ENCODE measurements at regions not wholly inside any gene's neighbourhood (a gene's known extent, or its start where the extent isn't known, plus 50 kb on each side); places are given as distances from the start of the nearest gene placed in this dataset.

GRCh38 chr17:70945386-70945785 lies 776.1 kb downstream of the KCNJ2 start (continued):
- TF ChIP-seq NRF1 (IDR thresholded peaks at IDR 0.05; ENCODE audit: low read depth, low read length) (no peak), CBX8 (IDR thresholded peaks at IDR 0.05; ENCODE audit: borderline replicate concordance, low read depth, low read length) (no peak), SIRT6 (IDR thresholded peaks at IDR 0.05; ENCODE audit: low read length) (no peak), TAF7 (optimal IDR thresholded peaks at IDR 0.05; ENCODE audit: borderline replicate concordance, low read depth, low read length) (no peak), SUZ12 (IDR thresholded peaks at IDR 0.05; ENCODE audit: low read length) (no peak), BACH1 (IDR thresholded peaks at IDR 0.05; ENCODE audit: low read length) (no peak), ZNF274 (IDR thresholded peaks at IDR 0.05; ENCODE audit: borderline replicate concordance, extremely low read depth, low read length) (no peak)
- TF ChIP-seq, protein P1, sequence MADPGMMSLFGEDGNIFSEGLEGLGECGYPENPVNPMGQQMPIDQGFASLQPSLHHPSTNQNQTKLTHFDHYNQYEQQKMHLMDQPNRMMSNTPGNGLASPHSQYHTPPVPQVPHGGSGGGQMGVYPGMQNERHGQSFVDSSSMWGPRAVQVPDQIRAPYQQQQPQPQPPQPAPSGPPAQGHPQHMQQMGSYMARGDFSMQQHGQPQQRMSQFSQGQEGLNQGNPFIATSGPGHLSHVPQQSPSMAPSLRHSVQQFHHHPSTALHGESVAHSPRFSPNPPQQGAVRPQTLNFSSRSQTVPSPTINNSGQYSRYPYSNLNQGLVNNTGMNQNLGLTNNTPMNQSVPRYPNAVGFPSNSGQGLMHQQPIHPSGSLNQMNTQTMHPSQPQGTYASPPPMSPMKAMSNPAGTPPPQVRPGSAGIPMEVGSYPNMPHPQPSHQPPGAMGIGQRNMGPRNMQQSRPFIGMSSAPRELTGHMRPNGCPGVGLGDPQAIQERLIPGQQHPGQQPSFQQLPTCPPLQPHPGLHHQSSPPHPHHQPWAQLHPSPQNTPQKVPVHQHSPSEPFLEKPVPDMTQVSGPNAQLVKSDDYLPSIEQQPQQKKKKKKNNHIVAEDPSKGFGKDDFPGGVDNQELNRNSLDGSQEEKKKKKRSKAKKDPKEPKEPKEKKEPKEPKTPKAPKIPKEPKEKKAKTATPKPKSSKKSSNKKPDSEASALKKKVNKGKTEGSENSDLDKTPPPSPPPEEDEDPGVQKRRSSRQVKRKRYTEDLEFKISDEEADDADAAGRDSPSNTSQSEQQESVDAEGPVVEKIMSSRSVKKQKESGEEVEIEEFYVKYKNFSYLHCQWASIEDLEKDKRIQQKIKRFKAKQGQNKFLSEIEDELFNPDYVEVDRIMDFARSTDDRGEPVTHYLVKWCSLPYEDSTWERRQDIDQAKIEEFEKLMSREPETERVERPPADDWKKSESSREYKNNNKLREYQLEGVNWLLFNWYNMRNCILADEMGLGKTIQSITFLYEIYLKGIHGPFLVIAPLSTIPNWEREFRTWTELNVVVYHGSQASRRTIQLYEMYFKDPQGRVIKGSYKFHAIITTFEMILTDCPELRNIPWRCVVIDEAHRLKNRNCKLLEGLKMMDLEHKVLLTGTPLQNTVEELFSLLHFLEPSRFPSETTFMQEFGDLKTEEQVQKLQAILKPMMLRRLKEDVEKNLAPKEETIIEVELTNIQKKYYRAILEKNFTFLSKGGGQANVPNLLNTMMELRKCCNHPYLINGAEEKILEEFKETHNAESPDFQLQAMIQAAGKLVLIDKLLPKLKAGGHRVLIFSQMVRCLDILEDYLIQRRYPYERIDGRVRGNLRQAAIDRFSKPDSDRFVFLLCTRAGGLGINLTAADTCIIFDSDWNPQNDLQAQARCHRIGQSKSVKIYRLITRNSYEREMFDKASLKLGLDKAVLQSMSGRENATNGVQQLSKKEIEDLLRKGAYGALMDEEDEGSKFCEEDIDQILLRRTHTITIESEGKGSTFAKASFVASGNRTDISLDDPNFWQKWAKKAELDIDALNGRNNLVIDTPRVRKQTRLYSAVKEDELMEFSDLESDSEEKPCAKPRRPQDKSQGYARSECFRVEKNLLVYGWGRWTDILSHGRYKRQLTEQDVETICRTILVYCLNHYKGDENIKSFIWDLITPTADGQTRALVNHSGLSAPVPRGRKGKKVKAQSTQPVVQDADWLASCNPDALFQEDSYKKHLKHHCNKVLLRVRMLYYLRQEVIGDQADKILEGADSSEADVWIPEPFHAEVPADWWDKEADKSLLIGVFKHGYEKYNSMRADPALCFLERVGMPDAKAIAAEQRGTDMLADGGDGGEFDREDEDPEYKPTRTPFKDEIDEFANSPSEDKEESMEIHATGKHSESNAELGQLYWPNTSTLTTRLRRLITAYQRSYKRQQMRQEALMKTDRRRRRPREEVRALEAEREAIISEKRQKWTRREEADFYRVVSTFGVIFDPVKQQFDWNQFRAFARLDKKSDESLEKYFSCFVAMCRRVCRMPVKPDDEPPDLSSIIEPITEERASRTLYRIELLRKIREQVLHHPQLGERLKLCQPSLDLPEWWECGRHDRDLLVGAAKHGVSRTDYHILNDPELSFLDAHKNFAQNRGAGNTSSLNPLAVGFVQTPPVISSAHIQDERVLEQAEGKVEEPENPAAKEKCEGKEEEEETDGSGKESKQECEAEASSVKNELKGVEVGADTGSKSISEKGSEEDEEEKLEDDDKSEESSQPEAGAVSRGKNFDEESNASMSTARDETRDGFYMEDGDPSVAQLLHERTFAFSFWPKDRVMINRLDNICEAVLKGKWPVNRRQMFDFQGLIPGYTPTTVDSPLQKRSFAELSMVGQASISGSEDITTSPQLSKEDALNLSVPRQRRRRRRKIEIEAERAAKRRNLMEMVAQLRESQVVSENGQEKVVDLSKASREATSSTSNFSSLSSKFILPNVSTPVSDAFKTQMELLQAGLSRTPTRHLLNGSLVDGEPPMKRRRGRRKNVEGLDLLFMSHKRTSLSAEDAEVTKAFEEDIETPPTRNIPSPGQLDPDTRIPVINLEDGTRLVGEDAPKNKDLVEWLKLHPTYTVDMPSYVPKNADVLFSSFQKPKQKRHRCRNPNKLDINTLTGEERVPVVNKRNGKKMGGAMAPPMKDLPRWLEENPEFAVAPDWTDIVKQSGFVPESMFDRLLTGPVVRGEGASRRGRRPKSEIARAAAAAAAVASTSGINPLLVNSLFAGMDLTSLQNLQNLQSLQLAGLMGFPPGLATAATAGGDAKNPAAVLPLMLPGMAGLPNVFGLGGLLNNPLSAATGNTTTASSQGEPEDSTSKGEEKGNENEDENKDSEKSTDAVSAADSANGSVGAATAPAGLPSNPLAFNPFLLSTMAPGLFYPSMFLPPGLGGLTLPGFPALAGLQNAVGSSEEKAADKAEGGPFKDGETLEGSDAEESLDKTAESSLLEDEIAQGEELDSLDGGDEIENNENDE (IDR thresholded peaks at IDR 0.05; ENCODE audit: insufficient replicate concordance, low read length): no peak
